RWPE2 (cell line): ENCODE measurements at regions not wholly inside any gene's neighbourhood (a gene's known extent, or its start where the extent isn't known, plus 50 kb on each side); places are given as distances from the start of the nearest gene placed in this dataset.

Experiments
- ATAC-seq: fragments of 200-7000 bp; cut with Tn5 transposase; 3 replicates; pipeline ENCODE4 v1.9.1; 2021; ENCODE audit warnings: low read depth
- DNase-seq: peaks from one replicate; pipeline ENCODE4 v3.0.0-alpha.2; 2020; ENCODE audit warnings: low spot score
- H3K27ac ChIP-seq: fragments of 450-650 bp; 2 replicates; pipeline ENCODE4 v1.5.1; 2017; ENCODE audit warnings: mild to moderate bottlenecking; ENCODE audit not compliant: poor library complexity, severe bottlenecking
- H3K27me3 ChIP-seq: fragments of 250-450 bp; sonication (Bioruptor Pico); 2 replicates; pipeline ENCODE4 v1.5.1; 2021; ENCODE audit warnings: mild to moderate bottlenecking, moderate library complexity; ENCODE audit not compliant: insufficient read depth, poor library complexity, severe bottlenecking
- H3K36me3 ChIP-seq: fragments of 250-450 bp; sonication (Bioruptor Pico); 2 replicates; pipeline ENCODE4 v1.5.1; 2020; ENCODE audit warnings: low read depth, mild to moderate bottlenecking, moderate library complexity
- H3K4me1 ChIP-seq: fragments of 250-450 bp; sonication (Bioruptor Pico); 2 replicates; pipeline ENCODE4 v1.5.1; 2021; ENCODE audit warnings: mild to moderate bottlenecking, moderate library complexity; ENCODE audit not compliant: insufficient read depth, poor library complexity, severe bottlenecking
- H3K4me3 ChIP-seq: fragments of 250-450 bp; sonication (Bioruptor Pico); 2 replicates; pipeline ENCODE4 v1.5.1; 2021; ENCODE audit warnings: mild to moderate bottlenecking, moderate library complexity; ENCODE audit not compliant: severe bottlenecking
- H3K9me3 ChIP-seq: fragments of 250-450 bp; sonication (Bioruptor Pico); 2 replicates; pipeline ENCODE4 v1.5.1; 2021; ENCODE audit warnings: mild to moderate bottlenecking, moderate library complexity; ENCODE audit not compliant: severe bottlenecking
- TF ChIP-seq, protein P1 (sequence below): fragments of 450-650 bp; IDR thresholded peaks from one replicate; pipeline ENCODE4 v1.5.1; 2017; ENCODE audit warnings: mild to moderate bottlenecking, moderate library complexity; ENCODE audit not compliant: poor library complexity, severe bottlenecking

DNA sequence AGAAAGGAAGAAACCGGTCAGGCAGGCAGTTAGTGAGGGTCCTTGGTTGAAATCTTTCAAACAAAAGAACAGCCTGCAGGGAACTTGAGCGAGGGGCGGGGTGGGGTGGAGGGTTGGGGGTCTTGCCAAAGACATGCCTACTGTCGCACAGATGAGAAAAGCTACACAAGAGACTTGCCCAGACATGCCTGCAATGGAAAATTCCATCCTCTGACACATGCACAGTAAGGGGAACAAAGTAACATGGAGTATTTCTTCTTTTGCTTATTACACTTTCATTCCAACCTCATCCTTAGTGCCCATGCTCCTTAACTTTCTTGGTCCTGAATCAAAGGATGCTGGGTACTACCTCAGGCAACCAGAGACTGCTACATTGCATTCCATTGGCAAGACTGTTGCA lies 1491.2 kb downstream of the STIM2 start:
- no peaks in the 10 kb centered on the region for H3K4me1 ChIP-seq
- H3K4me3 ChIP-seq: no peak overlapping the region
- ATAC-seq (no peak), DNase-seq (no peak)
- H3K36me3 ChIP-seq: no peaks in the 10 kb centered on the region
- H3K27ac ChIP-seq: no peak overlapping the region
- TF ChIP-seq, protein P1, sequence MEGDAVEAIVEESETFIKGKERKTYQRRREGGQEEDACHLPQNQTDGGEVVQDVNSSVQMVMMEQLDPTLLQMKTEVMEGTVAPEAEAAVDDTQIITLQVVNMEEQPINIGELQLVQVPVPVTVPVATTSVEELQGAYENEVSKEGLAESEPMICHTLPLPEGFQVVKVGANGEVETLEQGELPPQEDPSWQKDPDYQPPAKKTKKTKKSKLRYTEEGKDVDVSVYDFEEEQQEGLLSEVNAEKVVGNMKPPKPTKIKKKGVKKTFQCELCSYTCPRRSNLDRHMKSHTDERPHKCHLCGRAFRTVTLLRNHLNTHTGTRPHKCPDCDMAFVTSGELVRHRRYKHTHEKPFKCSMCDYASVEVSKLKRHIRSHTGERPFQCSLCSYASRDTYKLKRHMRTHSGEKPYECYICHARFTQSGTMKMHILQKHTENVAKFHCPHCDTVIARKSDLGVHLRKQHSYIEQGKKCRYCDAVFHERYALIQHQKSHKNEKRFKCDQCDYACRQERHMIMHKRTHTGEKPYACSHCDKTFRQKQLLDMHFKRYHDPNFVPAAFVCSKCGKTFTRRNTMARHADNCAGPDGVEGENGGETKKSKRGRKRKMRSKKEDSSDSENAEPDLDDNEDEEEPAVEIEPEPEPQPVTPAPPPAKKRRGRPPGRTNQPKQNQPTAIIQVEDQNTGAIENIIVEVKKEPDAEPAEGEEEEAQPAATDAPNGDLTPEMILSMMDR: no peak
- H3K27me3 ChIP-seq: no peaks in the 10 kb centered on the region
- H3K9me3 ChIP-seq: no peaks in the 10 kb centered on the region

DNA sequence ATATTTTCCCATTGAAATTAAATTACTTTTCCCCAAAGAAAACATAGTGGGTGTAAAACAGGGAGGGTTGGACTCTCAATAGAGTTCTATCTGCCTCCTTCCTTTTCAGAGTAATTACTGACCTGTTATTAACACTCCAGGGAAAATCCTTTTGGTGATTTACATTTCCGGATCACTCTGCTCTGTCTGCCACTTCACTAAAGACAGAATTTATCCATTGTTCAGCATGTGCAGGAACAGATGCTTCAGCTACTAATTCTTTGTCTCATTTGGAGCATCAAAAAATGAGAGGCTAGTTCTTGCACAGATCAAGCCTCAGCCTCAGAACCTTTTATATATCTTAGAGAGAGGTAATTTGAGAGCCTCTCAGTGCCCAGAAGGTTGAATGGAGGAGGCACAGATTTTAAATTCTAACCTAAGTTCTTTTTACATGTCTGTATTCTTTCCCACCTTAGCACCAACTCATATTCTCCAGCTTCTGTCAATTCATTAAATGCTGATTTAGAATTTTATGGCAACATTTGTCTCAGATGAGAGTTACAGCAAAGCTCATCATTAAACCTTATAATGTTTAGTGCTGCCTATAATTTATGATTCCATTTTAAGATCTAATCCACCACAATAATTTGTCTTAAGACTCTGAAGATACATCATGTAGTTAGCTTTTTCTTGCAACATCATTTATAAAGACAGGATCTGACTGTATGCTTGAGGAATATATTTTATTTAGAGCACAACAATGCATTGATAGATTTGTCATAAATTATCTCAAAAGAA lies 1494.4 kb downstream of the STIM2 start:
- H3K27me3 ChIP-seq: no peaks in the 10 kb centered on the region
- ATAC-seq (no peak), DNase-seq (no peak)
- H3K9me3 ChIP-seq: no peaks in the 10 kb centered on the region
- H3K4me3 ChIP-seq: no peak overlapping the region
- no peaks in the 10 kb centered on the region for H3K4me1 ChIP-seq
- H3K27ac ChIP-seq: no peak overlapping the region
- H3K36me3 ChIP-seq: no peaks in the 10 kb centered on the region
- TF ChIP-seq, protein P1: no peak

DNA sequence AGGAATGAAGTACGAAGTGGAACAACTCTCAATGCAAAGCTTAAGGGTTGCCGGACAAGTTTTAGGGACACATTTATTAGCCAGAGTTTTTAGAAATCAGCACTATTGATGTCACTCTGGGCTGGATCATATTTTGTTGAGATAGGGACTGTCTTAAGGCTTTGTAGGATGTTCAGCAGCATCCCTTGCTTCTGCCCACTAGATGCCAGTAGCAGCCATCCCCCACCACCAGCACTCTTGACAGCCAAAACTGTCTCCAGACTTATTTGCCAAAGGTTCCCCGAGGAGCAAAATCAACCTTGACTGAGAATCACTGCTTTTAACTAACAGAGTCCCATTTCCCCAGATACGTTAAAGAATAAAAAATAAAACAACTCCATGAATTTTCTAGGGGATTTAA lies 1497.3 kb downstream of the STIM2 start:
- Histone ChIP-seq H3K4me3 (no peak overlapping the region), H3K27ac (no peak overlapping the region), H3K36me3 (no peaks in the 10 kb centered on the region), H3K9me3 (no peaks in the 10 kb centered on the region), H3K4me1 (no peaks in the 10 kb centered on the region), H3K27me3 (no peaks in the 10 kb centered on the region)
- DNase-seq (no peak), ATAC-seq (peak; percentile 90)
- TF ChIP-seq, protein P1: peak; percentile 83

DNA sequence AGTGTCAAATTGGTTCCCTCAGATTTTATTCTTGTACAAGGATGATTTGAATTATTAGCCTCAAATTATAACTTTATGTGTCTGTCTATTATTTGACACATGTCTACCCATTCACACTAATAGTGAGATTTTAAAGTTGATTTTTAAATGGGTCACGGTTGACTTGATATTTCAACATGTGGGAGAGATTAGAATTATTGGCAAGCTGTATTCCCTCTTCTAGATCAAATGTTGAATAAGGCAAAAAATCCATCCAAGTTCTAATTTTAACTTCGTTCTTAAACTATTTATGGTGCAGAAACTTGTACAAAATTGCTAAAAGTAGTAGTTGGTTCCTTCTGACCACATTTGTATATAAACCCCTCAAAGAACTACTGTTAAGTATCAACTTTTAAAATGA lies 1498.0 kb downstream of the STIM2 start:
- Histone ChIP-seq H3K4me3 (no peak overlapping the region), H3K27me3 (no peaks in the 10 kb centered on the region), H3K36me3 (no peaks in the 10 kb centered on the region), H3K4me1 (no peaks in the 10 kb centered on the region), H3K27ac (no peak overlapping the region), H3K9me3 (no peaks in the 10 kb centered on the region)
- ATAC-seq (no peak), DNase-seq (no peak)
- TF ChIP-seq, protein P1: no peak

DNA sequence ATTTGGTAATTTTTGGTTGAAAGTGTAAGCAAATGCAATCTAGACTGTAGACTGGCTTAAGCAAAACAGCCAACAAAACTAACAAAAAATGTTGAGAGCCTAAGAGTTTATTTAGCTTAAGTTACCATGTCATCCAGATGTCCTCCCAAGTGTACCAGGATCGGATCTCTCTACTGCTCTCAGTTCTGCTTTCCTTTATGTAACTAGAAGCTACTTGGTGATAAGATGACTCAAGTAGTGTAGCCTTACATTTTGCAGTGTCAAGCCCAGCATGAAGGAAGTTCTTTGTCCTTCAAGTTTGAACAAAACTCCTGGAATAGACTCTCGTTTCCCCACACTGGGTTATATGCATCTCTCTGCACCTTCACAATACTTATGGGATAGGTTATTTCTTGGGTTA lies 1500.0 kb downstream of the STIM2 start:
- no peaks in the 10 kb centered on the region for H3K4me1 ChIP-seq
- TF ChIP-seq, protein P1: no peak
- no peak for DNase-seq
- no peaks in the 10 kb centered on the region for H3K9me3 ChIP-seq
- no peak for ATAC-seq
- no peak overlapping the region for H3K27ac ChIP-seq
- H3K27me3 ChIP-seq: no peaks in the 10 kb centered on the region
- H3K36me3 ChIP-seq: no peaks in the 10 kb centered on the region
- H3K4me3 ChIP-seq: no peak overlapping the region
